CD4-positive, alpha-beta T cell treated with Interleukin-12 subunit alpha and Interleukin-12 subunit beta, for 1 hour (primary cell): ENCODE measurements at regions not wholly inside any gene's neighbourhood (a gene's known extent, or its start where the extent isn't known, plus 50 kb on each side); places are given as distances from the start of the nearest gene placed in this dataset.

ENCODE experiments used
- DNase-seq: peaks from one replicate; pipeline ENCODE4 v3.0.0-alpha.2; 2020

DNA sequence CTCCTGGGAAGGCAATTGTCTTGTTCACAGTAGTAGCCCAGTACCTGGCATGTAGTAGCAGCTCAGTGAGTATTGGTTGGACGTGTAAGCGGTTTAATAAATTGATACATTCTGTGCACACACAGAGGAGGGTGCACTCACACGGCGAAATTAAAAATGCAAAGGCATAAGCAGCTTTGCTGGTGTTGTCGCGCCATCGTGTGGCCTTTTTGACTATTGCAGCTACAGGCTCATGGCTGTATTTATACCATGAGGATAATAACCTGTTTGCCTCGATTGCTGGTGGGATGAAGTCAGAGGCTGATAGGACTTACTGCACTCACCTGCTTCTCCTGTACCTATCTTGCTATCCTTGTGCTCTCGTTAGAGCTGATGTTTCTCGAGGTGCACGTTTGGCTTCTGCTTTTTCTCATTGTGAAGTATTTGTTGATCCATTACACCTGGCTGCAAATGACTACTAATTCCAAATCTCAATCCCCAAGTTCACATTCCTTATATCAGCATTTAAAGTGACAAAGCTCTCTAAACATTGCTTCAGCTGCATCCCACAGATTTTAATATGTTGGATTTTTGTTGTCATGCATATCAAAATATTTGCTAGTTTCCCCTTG, 61.5 kb downstream of the TBXT start:
- DNase-seq = peak; percentile 31

- no peak for DNase-seq
Measured at GRCh38 chr6:166105341-166106075, 62.1 kb downstream of the TBXT start.

- DNase-seq = no peak
Measured at GRCh38 chr6:166104872-166105271, 62.8 kb downstream of the TBXT start.

GRCh38 chr6:166104107-166104506, 63.5 kb downstream of the TBXT start:
- no peak for DNase-seq

- DNase-seq = no peak
Measured at GRCh38 chr6:166101819-166102419, 65.7 kb downstream of the TBXT start.

GRCh38 chr6:166097914-166098522, 69.6 kb downstream of the TBXT start:
- DNase-seq = peak; percentile 29

DNA sequence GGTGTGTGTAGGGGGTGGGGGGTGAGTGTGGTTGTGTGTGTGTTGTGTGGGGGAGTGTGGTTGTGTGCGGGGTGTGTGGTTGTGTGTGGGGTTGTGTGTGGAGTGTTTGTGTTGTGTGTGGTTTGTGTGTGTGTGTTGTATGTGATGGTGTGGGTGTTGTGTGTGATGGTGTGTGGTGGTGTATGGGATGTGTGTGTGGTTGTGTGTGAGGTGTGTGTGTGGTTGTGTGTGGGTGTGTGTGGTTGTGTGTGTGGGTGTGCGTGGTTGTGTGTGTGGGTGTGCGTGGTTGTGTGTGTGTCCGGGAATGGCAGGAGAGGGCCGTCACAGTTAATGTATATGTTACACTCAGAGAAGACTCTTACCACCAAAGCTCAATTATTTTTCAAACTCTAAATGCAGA, 79.8 kb downstream of the TBXT start:
- DNase-seq = no peak

GRCh38 chr6:166087246-166087645, 80.4 kb downstream of the TBXT start:
- DNase-seq = no peak

GRCh38 chr6:166085500-166085899, 82.2 kb downstream of the TBXT start:
- no peak for DNase-seq

DNA sequence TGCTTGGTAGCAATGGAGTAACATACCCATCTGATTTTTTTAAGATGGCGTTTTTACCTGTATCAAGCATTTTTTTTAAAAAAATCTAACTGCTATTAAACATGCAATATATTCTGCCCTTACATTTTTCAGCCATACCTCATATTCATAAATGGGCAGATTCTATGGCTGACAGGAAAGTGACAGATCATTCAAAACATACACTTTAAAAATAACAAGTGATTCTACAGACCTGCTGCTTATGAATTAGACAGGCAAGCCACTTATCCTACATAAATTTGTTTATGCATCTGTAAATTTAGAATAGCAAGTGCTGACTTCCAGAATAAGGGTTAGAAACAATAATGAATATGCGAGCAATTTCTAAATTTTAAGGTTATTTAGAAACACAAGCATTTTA, 82.7 kb downstream of the TBXT start:
- no peak for DNase-seq

DNA sequence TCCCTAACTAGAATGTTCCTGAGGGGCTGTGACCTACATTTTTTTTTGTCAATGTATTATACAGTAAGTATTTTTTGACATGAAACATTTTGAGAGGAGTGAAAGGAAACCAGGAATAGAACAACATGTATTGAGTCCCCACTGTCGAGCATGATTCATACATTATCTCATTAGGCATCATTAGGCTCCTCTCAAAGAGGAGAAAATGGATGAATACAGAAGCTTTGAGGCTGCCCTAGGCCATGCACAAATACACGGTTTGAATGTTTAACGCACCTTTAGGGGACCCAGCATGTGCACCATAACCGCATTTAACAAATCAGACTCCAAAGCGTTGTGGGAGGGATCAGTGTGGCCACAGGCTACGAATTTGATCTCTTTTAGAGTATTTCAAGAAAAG, 87.8 kb downstream of the TBXT start:
- DNase-seq = no peak

- no peak for DNase-seq
Measured at GRCh38 chr6:166078294-166078693, 89.4 kb downstream of the TBXT start.

GRCh38 chr6:166076625-166077024, 91.0 kb downstream of the TBXT start:
- no peak for DNase-seq

- DNase-seq = no peak
Measured at GRCh38 chr6:166075925-166076324, 91.7 kb downstream of the TBXT start.

GRCh38 chr6:166075186-166075585, 92.5 kb downstream of the TBXT start:
- DNase-seq = no peak

DNA sequence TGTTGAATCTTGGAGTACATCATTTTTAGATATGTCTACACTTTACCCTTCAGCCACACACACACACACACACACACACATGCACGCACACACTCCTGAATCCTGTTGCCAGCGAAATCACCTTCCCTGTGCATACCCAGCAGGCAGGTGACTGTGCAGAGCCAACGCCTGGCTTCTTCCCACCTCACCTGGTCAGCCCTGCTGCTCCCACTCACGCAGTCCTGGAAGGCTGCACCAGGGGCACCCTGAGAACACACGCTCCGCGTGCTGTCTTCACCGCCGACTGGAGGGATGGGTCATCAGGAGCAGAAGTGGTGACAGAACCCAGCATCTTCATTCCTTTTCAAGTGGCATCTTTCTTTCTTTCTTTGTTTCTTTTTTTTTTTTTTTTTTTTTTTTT, 94.6 kb downstream of the TBXT start:
- no peak for DNase-seq

GRCh38 chr6:166068768-166069167, 98.9 kb downstream of the TBXT start:
- DNase-seq = no peak

DNA sequence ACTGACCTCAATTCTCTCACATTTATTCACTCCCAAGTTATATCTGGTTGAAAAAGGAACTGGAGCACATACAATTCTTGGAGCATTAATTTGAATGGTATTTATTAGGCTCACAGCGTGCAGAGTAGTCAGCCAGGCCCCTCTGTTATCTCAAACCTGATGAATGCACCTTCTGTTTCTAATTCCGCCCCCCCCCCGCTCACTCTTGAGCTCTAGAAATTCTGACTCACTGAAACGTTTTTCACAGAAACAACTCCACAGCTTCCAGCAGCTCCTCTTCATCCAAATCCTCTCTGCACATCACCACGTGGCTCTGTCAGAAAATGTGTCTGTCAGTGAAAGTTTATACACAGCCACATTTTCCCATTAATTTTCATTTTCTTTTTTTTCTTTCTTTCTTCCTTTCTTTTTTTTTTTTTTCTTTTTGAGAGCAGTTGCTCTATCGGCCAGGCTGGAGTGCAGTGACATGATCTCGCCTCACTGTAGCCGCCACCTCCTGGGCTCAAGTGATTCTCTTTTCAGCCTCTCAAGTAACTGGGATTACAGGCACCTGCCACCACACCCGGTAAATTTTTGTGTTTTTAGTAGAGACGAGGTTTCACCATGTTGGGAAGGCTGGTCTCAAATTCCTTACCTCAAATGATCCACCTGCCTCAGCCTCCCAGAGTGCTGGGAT, 109.4 kb downstream of the TBXT start:
- DNase-seq = no peak

- DNase-seq = no peak
Measured at GRCh38 chr6:166057431-166057830, 110.2 kb downstream of the TBXT start.

DNA sequence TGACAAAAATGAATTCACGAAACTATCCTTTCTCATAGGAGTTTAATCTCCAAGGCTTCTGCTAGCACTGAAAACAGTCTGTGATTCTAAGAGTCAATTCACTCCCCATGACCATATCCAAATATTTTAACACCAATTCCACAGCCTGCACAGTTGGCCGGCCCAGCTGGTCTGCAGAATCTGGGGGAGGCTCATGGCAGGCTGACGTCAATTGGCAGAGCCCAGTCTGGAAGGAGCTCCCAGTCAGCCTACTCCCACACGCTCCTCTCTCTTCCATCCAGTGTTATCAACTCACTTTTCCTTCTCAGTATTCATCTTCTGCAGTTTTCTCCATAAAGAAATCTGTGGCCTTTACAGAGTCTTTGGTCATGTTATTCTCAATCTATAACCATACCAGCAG, 111.0 kb downstream of the TBXT start:
- DNase-seq = no peak

DNA sequence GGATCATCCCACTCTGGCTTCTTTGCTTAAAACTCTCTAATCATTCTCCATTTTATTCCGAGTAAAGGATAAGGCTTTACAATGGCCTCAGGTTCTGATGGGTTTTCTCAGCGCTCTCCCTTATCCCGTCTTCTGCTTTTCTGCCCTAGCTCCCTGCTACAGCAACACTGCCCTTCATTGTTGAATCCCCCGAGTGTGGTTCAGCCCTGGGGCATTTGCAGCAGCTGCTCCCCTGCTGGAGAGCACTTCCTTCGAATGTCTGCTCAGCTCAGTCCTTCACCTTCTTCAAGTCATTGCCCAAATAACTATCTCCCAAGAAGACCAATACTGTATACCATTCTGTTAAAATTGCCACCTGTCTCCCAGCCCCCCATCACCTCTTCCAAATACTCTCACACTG, 111.8 kb downstream of the TBXT start:
- DNase-seq = no peak

DNA sequence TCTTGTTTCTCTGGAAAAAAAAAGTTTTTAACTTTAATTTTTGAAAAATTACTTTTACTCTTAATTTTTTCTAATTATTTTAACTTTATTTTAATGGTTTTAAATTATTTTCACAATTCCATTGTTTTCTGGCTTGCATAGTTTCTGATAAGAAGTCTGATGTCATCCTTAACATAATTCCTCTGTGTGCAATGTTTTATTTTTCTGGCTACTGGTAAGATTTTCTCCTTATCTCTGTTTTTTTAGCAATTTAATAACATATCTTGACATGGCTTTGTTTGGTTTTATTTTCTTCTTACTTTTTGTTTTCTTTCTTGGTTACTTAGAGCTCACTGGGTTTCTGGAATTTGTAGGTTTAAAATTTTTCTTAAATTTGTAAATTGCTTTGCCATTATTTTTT, 114.8 kb downstream of the TBXT start:
- no peak for DNase-seq

- no peak for DNase-seq
Measured at GRCh38 chr6:166050559-166050958, 117.1 kb downstream of the TBXT start.

DNA sequence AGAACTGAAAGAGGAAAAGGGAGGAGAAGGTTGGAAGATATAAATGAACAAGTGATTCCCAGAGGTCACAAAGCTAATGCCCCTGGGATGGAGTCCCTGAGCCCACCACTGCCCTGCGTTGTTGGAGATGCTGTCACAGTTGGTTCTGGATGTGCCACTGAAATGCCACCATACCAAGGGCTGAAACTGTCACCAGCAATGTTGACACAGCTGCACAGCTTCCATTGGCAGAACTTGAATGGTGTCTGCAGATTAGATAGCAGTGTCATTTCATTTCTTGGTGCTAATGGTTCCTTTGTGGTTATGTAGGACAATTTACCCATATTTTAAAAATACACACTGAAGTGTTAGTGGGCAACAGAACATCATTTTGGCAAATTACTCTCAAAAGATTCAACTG, 120.7 kb downstream of the TBXT start:
- no peak for DNase-seq
